HL-60 (cell line): ENCODE measurements at regions not wholly inside any gene's neighbourhood (a gene's known extent, or its start where the extent isn't known, plus 50 kb on each side); places are given as distances from the start of the nearest gene placed in this dataset.

Experiments
- REST ChIP-seq: IDR thresholded peaks from 2 replicates; pipeline ENCODE4 v1.6.1; 2012; ENCODE audit warnings: low read depth; ENCODE audit not compliant: insufficient replicate concordance
- TF ChIP-seq, protein P1 (sequence below): IDR thresholded peaks from one replicate; pipeline ENCODE4 v1.5.1; 2011; ENCODE audit warnings: low read length, control low read depth, inconsistent platforms; ENCODE audit not compliant: insufficient read depth

DNA sequence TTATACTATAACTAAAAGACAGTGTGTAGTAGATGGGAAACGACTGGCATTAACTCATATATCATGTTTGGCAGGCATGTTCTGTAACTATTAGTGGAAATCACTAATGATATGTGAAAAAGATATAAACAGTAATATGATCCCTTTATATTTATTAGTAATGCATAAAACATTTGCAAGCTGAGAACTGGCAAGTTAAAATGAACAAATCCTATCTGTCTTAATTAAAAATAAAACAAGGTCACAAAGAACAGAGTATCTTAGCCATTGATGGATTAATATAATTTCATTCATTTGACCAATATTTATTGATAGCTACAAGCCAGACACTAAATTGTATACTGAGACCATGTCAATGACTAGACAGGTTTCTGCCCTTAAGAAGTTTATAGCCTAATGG, 154.5 kb downstream of the CRPPA start:
- no peak for TF ChIP-seq REST
- TF ChIP-seq, protein P1, sequence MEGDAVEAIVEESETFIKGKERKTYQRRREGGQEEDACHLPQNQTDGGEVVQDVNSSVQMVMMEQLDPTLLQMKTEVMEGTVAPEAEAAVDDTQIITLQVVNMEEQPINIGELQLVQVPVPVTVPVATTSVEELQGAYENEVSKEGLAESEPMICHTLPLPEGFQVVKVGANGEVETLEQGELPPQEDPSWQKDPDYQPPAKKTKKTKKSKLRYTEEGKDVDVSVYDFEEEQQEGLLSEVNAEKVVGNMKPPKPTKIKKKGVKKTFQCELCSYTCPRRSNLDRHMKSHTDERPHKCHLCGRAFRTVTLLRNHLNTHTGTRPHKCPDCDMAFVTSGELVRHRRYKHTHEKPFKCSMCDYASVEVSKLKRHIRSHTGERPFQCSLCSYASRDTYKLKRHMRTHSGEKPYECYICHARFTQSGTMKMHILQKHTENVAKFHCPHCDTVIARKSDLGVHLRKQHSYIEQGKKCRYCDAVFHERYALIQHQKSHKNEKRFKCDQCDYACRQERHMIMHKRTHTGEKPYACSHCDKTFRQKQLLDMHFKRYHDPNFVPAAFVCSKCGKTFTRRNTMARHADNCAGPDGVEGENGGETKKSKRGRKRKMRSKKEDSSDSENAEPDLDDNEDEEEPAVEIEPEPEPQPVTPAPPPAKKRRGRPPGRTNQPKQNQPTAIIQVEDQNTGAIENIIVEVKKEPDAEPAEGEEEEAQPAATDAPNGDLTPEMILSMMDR = no peak
